SK-N-SH treated with all-trans-retinoic acid at 6 μM for 48 hours (cell line): ENCODE measurements at regions not wholly inside any gene's neighbourhood (a gene's known extent, or its start where the extent isn't known, plus 50 kb on each side); places are given as distances from the start of the nearest gene placed in this dataset.

Source experiments
- ATAC-seq: fragments of 200-7000 bp; cut with Tn5 transposase; 3 replicates; pipeline ENCODE4 v1.9.1; 2020; ENCODE audit warnings: mild to moderate bottlenecking, moderate library complexity
- ARNTL ChIP-seq: fragments of 450-650 bp; formaldehyde crosslinking; IDR thresholded peaks from 2 replicates; pipeline ENCODE4 v1.5.0; 2020; ENCODE audit warnings: low read depth, mild to moderate bottlenecking, moderate library complexity, borderline replicate concordance
- BACH2 ChIP-seq: fragments of 250-450 bp; sonication (Bioruptor Pico); IDR thresholded peaks from 2 replicates; pipeline ENCODE4 v1.9.0; 2021; ENCODE audit warnings: mild to moderate bottlenecking, borderline replicate concordance
- CREB5 ChIP-seq: fragments of 250-450 bp; sonication (Bioruptor Pico); IDR thresholded peaks from 2 replicates; pipeline ENCODE4 v1.5.1; 2020; ENCODE audit warnings: low read depth, mild to moderate bottlenecking, moderate library complexity
- CSDC2 ChIP-seq: fragments of 250-450 bp; sonication (Bioruptor Pico); IDR thresholded peaks from 2 replicates; pipeline ENCODE4 v1.5.0; 2020; ENCODE audit warnings: mild to moderate bottlenecking, moderate library complexity
- CSRNP3 ChIP-seq: fragments of 250-450 bp; sonication (Bioruptor Pico); IDR thresholded peaks from 2 replicates; pipeline ENCODE4 v1.5.1; 2021; ENCODE audit warnings: mild to moderate bottlenecking, moderate library complexity
- ESRRG ChIP-seq: fragments of 250-450 bp; sonication (Bioruptor Pico); IDR thresholded peaks from 2 replicates; pipeline ENCODE4 v1.6.1; 2021; ENCODE audit warnings: mild to moderate bottlenecking
- GLIS3 ChIP-seq: fragments of 250-450 bp; sonication (Bioruptor Pico); IDR thresholded peaks from 2 replicates; pipeline ENCODE4 v1.5.0; 2020; ENCODE audit warnings: mild to moderate bottlenecking, moderate library complexity
- ISL1 ChIP-seq: fragments of 250-450 bp; sonication (Bioruptor Pico); IDR thresholded peaks from 2 replicates; pipeline ENCODE4 v2.1.2; 2022; ENCODE audit warnings: mild to moderate bottlenecking, moderate library complexity
- OSR1 ChIP-seq: fragments of 250-450 bp; sonication (Bioruptor Pico); IDR thresholded peaks from 2 replicates; pipeline ENCODE4 v1.8.0; 2022; ENCODE audit warnings: moderate library complexity, mild to moderate bottlenecking, inconsistent platforms
- PATZ1 ChIP-seq: fragments of 250-450 bp; sonication (Bioruptor Pico); IDR thresholded peaks from 2 replicates; pipeline ENCODE4 v1.8.0; 2020; ENCODE audit warnings: mild to moderate bottlenecking, moderate library complexity, borderline replicate concordance
- POU6F1 ChIP-seq: fragments of 250-450 bp; sonication (Bioruptor Pico); IDR thresholded peaks from 2 replicates; pipeline ENCODE4 v1.8.0; 2021; ENCODE audit warnings: low read depth, mild to moderate bottlenecking, moderate library complexity, borderline replicate concordance
- PPARA ChIP-seq: fragments of 250-450 bp; sonication (Bioruptor Pico); IDR thresholded peaks from 2 replicates; pipeline ENCODE4 v1.5.0; 2020; ENCODE audit warnings: mild to moderate bottlenecking, borderline replicate concordance
- RARB ChIP-seq: fragments of 250-450 bp; sonication (Bioruptor Pico); IDR thresholded peaks from 2 replicates; pipeline ENCODE4 v1.8.0; 2021; ENCODE audit warnings: mild to moderate bottlenecking, moderate library complexity
- SNAI2 ChIP-seq: fragments of 250-450 bp; sonication (Bioruptor Pico); IDR thresholded peaks from 2 replicates; pipeline ENCODE4 v1.5.0; 2020; ENCODE audit warnings: mild to moderate bottlenecking, moderate library complexity
- TCF4 ChIP-seq: fragments of 250-450 bp; sonication (Bioruptor Pico); IDR thresholded peaks from 2 replicates; pipeline ENCODE4 v1.8.0; 2021; ENCODE audit warnings: mild to moderate bottlenecking, moderate library complexity, borderline replicate concordance
- TSHZ2 ChIP-seq: fragments of 250-450 bp; sonication (Bioruptor Pico); IDR thresholded peaks from 2 replicates; pipeline ENCODE4 v1.5.0; 2020; ENCODE audit warnings: mild to moderate bottlenecking, moderate library complexity
- ZC3H10 ChIP-seq: fragments of 250-450 bp; sonication (Bioruptor Pico); IDR thresholded peaks from 2 replicates; pipeline ENCODE4 v1.5.1; 2021; ENCODE audit warnings: mild to moderate bottlenecking, moderate library complexity
- ZFP3 ChIP-seq: fragments of 250-450 bp; sonication (Bioruptor Pico); IDR thresholded peaks from 2 replicates; pipeline ENCODE4 v1.5.0; 2020; ENCODE audit warnings: mild to moderate bottlenecking, moderate library complexity
- ZFP30 ChIP-seq: fragments of 450-650 bp; formaldehyde crosslinking; IDR thresholded peaks from 2 replicates; pipeline ENCODE4 v1.5.0; 2022; ENCODE audit warnings: mild to moderate bottlenecking, moderate library complexity
- ZNF70 ChIP-seq: fragments of 450-650 bp; formaldehyde crosslinking; IDR thresholded peaks from 2 replicates; pipeline ENCODE4 v1.5.0; 2020; ENCODE audit warnings: mild to moderate bottlenecking, moderate library complexity
- ZNF8 ChIP-seq: fragments of 450-650 bp; formaldehyde crosslinking; IDR thresholded peaks from 2 replicates; pipeline ENCODE4 v1.5.0; 2020; ENCODE audit warnings: mild to moderate bottlenecking, moderate library complexity

- TF ChIP-seq SNAI2 (CRISPR knock-in tag) (no peak), ZNF8 (CRISPR knock-in tag) (no peak), POU6F1 (CRISPR knock-in tag) (no peak), CSRNP3 (CRISPR knock-in tag) (no peak), TSHZ2 (no peak)
- no peak for ATAC-seq
These were observed 222.8 kb downstream of the TTLL7 start for GRCh38 chr1:83775977-83776603.

- TF ChIP-seq ZNF8 (CRISPR knock-in tag) = no peak
- TF ChIP-seq OSR1 (CRISPR knock-in tag) = no peak
- TF ChIP-seq CSDC2 = no peak
- no peak for ATAC-seq
These were observed 225.9 kb downstream of the TTLL7 start for GRCh38 chr1:83773059-83773458.

GRCh38 chr1:83770319-83770661, 228.6 kb downstream of the TTLL7 start:
- no peak for ATAC-seq
- no peak for TF ChIP-seq RARB (CRISPR knock-in tag)
- no peak for TF ChIP-seq CREB5 (CRISPR knock-in tag)
- no peak for TF ChIP-seq ZFP3 (CRISPR knock-in tag)
- TF ChIP-seq ZNF8 (CRISPR knock-in tag) = no peak
- TF ChIP-seq CSDC2 = no peak
- no peak for TF ChIP-seq ZC3H10 (CRISPR knock-in tag)
- TF ChIP-seq SNAI2 (CRISPR knock-in tag) = no peak
- no peak for TF ChIP-seq BACH2
- TF ChIP-seq CSRNP3 (CRISPR knock-in tag) = no peak
- TF ChIP-seq ARNTL (CRISPR knock-in tag) = no peak
- no peak for TF ChIP-seq ZNF70 (CRISPR knock-in tag)
- no peak for TF ChIP-seq PATZ1 (CRISPR knock-in tag)
- no peak for TF ChIP-seq ZFP30
- TF ChIP-seq ESRRG = no peak
- no peak for TF ChIP-seq GLIS3 (CRISPR knock-in tag)
- TF ChIP-seq PPARA (CRISPR knock-in tag) = no peak
- no peak for TF ChIP-seq TCF4 (CRISPR knock-in tag)
- no peak for TF ChIP-seq TSHZ2
- TF ChIP-seq ISL1 = no peak
